H1 (cell line): ENCODE measurements at regions not wholly inside any gene's neighbourhood (a gene's known extent, or its start where the extent isn't known, plus 50 kb on each side); places are given as distances from the start of the nearest gene placed in this dataset.

ENCODE experiments used
- CTCF ChIA-PET: fragments of 300-600 bp; sonication (Branson Sonifier 250); formaldehyde crosslinking; loops from one replicate; lab custom pipeline; 2021; ENCODE audit not compliant: partially characterized antibody; lab: Charles Lee
- POLR2A ChIA-PET: fragments of 300-600 bp; sonication (Branson Sonifier 250); formaldehyde crosslinking; loops from one replicate; lab custom pipeline; 2021; ENCODE audit warnings: inconsistent platforms; ENCODE audit not compliant: partially characterized antibody; lab: Charles Lee
- DNase-seq, 2 experiments: peaks; one replicate each; pipeline versions ENCODE4 v3.0.0 to v3.0.0-alpha.2; 2010 to 2022; ENCODE audit warnings: low spot score in 2 of 2, low read depth in 1 of 2, mixed read lengths in 1 of 2
- FAIRE-seq: peaks from 2 replicates; lab custom pipeline; 2011; peaks lifted over from hg19 to GRCh38; lab: Jason Lieb, UNC
- H2AFZ ChIP-seq: 2 replicates; pipeline ENCODE4 v1.8.1; 2012; ENCODE audit warnings: low read length, inconsistent platforms
- H2AK5ac ChIP-seq: 2 replicates; pipeline ENCODE4 v1.6.1; 2013; ENCODE audit warnings: low read depth, low read length
- H2BK120ac ChIP-seq: replicated peaks from 2 replicates; pipeline ENCODE3; 2013; ENCODE audit warnings: low read depth, low read length, inconsistent platforms
- H2BK12ac ChIP-seq: 2 replicates; pipeline ENCODE4 v1.6.1; 2013; ENCODE audit warnings: low read depth, low read length
- H2BK15ac ChIP-seq: 2 replicates; pipeline ENCODE4 v1.6.1; 2013; ENCODE audit warnings: low read length
- H2BK20ac ChIP-seq: 2 replicates; pipeline ENCODE4 v1.6.1; 2013; ENCODE audit warnings: low read length
- H2BK5ac ChIP-seq: 2 replicates; pipeline ENCODE4 v1.6.1; 2013; ENCODE audit warnings: low read depth, low read length
- H3K14ac ChIP-seq: 2 replicates; pipeline ENCODE4 v1.6.1; 2013; ENCODE audit warnings: inconsistent platforms; ENCODE audit not compliant: insufficient read length
- H3K18ac ChIP-seq: 2 replicates; pipeline ENCODE4 v1.6.1; 2013; ENCODE audit warnings: low read length; ENCODE audit errors: extremely low read depth
- H3K23ac ChIP-seq: 2 replicates; pipeline ENCODE4 v1.6.1; 2013; ENCODE audit warnings: inconsistent platforms; ENCODE audit not compliant: insufficient read length
- H3K23me2 ChIP-seq: 2 replicates; pipeline ENCODE4 v1.6.1; 2013; ENCODE audit warnings: low read depth, low read length
- H3K27ac ChIP-seq: 2 replicates; pipeline ENCODE4 v1.6.1; 2011; ENCODE audit warnings: low read depth, low read length, inconsistent platforms
- H3K27me3 ChIP-seq, 4 experiments: replicated peaks in 1 of 4; 1 replicate in 1 of 4; 2 replicates in 3 of 4; pipeline versions ENCODE4 v1.6.1 to v1.8.1; 2011 to 2013; ENCODE audit warnings: low read length in 3 of 4, mild to moderate bottlenecking in 3 of 4, inconsistent platforms in 2 of 4, mixed read lengths in 2 of 4, moderate library complexity in 1 of 4; ENCODE audit not compliant: control insufficient read depth in 3 of 4, insufficient read depth in 3 of 4; ENCODE audit errors: extremely low read depth in 1 of 4
- H3K36me3 ChIP-seq, 4 experiments: 2 replicates each; pipeline versions ENCODE4 v1.6.1 to v1.8.1; 2011 to 2013; ENCODE audit warnings: mild to moderate bottlenecking in 4 of 4, low read length in 3 of 4, moderate library complexity in 2 of 4, control low read depth in 1 of 4, inconsistent platforms in 1 of 4; ENCODE audit not compliant: insufficient read depth in 4 of 4, control insufficient read depth in 2 of 4
- H3K4ac ChIP-seq: replicated peaks from 2 replicates; pipeline ENCODE3; 2013; ENCODE audit warnings: low read length, low read depth, mixed read lengths, inconsistent platforms; ENCODE audit not compliant: insufficient read length
- H3K4me1 ChIP-seq, 4 experiments: replicated peaks in 1 of 4; 1 replicate in 1 of 4; 2 replicates in 3 of 4; pipeline versions ENCODE4 v1.6.1 to v1.8.1; 2011 to 2013; ENCODE audit warnings: low read length in 3 of 4, inconsistent platforms in 2 of 4, mixed read lengths in 1 of 4; ENCODE audit not compliant: insufficient read depth in 4 of 4, control insufficient read depth in 3 of 4
- H3K4me2 ChIP-seq, 2 experiments: 2 replicates each; pipeline versions ENCODE4 v1.6.1 to v1.8.1; 2011 to 2013; ENCODE audit warnings: low read depth in 2 of 2, low read length in 2 of 2, control low read depth in 1 of 2, inconsistent platforms in 1 of 2, mild to moderate bottlenecking in 1 of 2; ENCODE audit not compliant: insufficient read depth in 1 of 2
- H3K4me3 ChIP-seq, 4 experiments: fragments of 200-600, 300-600 bp in 1 of 4; sonication (generic), shearing (Covaris generic), sonication (Bioruptor Twin) in 1 of 4; 2 replicates each; pipeline versions ENCODE4 v1.5.1 to v1.8.1; 2011 to 2016; ENCODE audit warnings: low read length in 4 of 4, low read depth in 3 of 4, control low read depth in 2 of 4, inconsistent platforms in 2 of 4, mild to moderate bottlenecking in 2 of 4, mixed read lengths in 1 of 4, moderate library complexity in 1 of 4; ENCODE audit not compliant: insufficient read depth in 2 of 4; ENCODE audit errors: extremely low read depth in 1 of 4
- H3K56ac ChIP-seq: replicated peaks from 2 replicates; pipeline ENCODE3; 2013; ENCODE audit warnings: low read depth, mild to moderate bottlenecking, mixed read lengths, low read length, inconsistent platforms; ENCODE audit not compliant: insufficient read length
- H3K79me1 ChIP-seq: 2 replicates; pipeline ENCODE4 v1.6.1; 2013; ENCODE audit warnings: low read depth, low read length, control low read depth
- H3K79me2 ChIP-seq, 2 experiments: 2 replicates each; pipeline versions ENCODE4 v1.6.1 to v1.8.1; 2012 to 2013; ENCODE audit warnings: low read length in 2 of 2, mild to moderate bottlenecking in 2 of 2, inconsistent platforms in 1 of 2; ENCODE audit not compliant: insufficient read depth in 2 of 2, control insufficient read depth in 1 of 2
- H3K9ac ChIP-seq, 4 experiments: replicated peaks in 1 of 4; 1 replicate in 1 of 4; 2 replicates in 3 of 4; pipeline versions ENCODE4 v1.6.1 to v1.8.1; 2011 to 2013; ENCODE audit warnings: low read depth in 3 of 4, low read length in 3 of 4, control low read depth in 2 of 4, mild to moderate bottlenecking in 2 of 4, moderate library complexity in 2 of 4, inconsistent platforms in 1 of 4; ENCODE audit errors: extremely low read depth in 1 of 4
- H3K9me3 ChIP-seq, 2 experiments: 2 replicates each; pipeline versions ENCODE4 v1.6.1 to v1.8.1; 2012 to 2013; ENCODE audit warnings: mild to moderate bottlenecking in 2 of 2, moderate library complexity in 2 of 2, control low read depth in 1 of 2, inconsistent platforms in 1 of 2, low read depth in 1 of 2, low read length in 1 of 2, mixed read lengths in 1 of 2; ENCODE audit not compliant: insufficient read depth in 2 of 2
- H4K20me1 ChIP-seq, 2 experiments: replicated peaks in 1 of 2; 2 replicates each; pipeline versions ENCODE3 to v1.8.1; 2011 to 2013; ENCODE audit warnings: inconsistent platforms in 2 of 2, low read length in 2 of 2, mild to moderate bottlenecking in 1 of 2; ENCODE audit not compliant: insufficient read depth in 2 of 2, control insufficient read depth in 1 of 2
- H4K5ac ChIP-seq: 2 replicates; pipeline ENCODE4 v1.6.1; 2013; ENCODE audit warnings: low read length, low read depth, mixed read lengths, inconsistent platforms; ENCODE audit not compliant: insufficient read length
- H4K8ac ChIP-seq: 2 replicates; pipeline ENCODE4 v1.8.0; 2013; ENCODE audit warnings: mild to moderate bottlenecking, moderate library complexity, low read length, inconsistent platforms; ENCODE audit not compliant: insufficient read depth; ENCODE audit errors: extremely low read depth
- H4K91ac ChIP-seq: replicated peaks from 2 replicates; pipeline ENCODE3; 2013; ENCODE audit warnings: low read length, mixed read lengths, inconsistent platforms; ENCODE audit not compliant: insufficient read length
- BACH1 ChIP-seq: IDR thresholded peaks from 2 replicates; pipeline ENCODE4 v1.6.1; 2012; ENCODE audit warnings: low read length, improper control_type of control experiment
- KDM5A ChIP-seq: fragments of 200-600 bp; IDR thresholded peaks from 2 replicates; pipeline ENCODE4 v1.7.1; 2012; ENCODE audit warnings: mild to moderate bottlenecking, low read length, inconsistent platforms, mixed read lengths
- RBBP5 ChIP-seq: IDR thresholded peaks from 2 replicates; pipeline ENCODE4 v1.7.1; 2012; ENCODE audit warnings: low read depth, mild to moderate bottlenecking, inconsistent platforms, low read length, moderate library complexity, borderline replicate concordance
- SP1 ChIP-seq: IDR thresholded peaks from 2 replicates; pipeline ENCODE4 v1.6.1; 2011; ENCODE audit warnings: low read depth, low read length
- WGBS, 2 experiments: shearing (Covaris generic) in 1 of 2; methylation state at CpG; one replicate each; pipeline versions ENCODE4 v1.1.6 to v1.1.7; 2013 to 2015; ENCODE audit warnings: low lambda C conversion rate in 2 of 2, mixed read lengths in 2 of 2, inconsistent platforms in 1 of 2, low coverage in 1 of 2, missing lambda C conversion rate in 1 of 2; ENCODE audit not compliant: insufficient replicate concordance in 2 of 2, insufficient coverage in 1 of 2, insufficient read length in 1 of 2; ENCODE audit errors: extremely low coverage in 1 of 2, missing lambda C conversion rate in 1 of 2; 5-methylcytosine and 5-hydroxymethylcytosine counted together
- TF ChIP-seq, protein P1 (sequence below): IDR thresholded peaks from 2 replicates; pipeline ENCODE4 v1.6.1; 2012; ENCODE audit warnings: inconsistent platforms
- TF ChIP-seq, protein P2 (sequence below), 3 experiments: IDR thresholded peaks; 1 replicate in 2 of 3; 2 replicates in 1 of 3; pipeline versions ENCODE4 v1.5.1 to v1.6.1; 2011; ENCODE audit warnings: low read length in 3 of 3, mild to moderate bottlenecking in 3 of 3, inconsistent platforms in 2 of 3, low read depth in 1 of 3, moderate library complexity in 1 of 3; ENCODE audit not compliant: insufficient read depth in 1 of 3; ENCODE audit errors: control extremely low read depth in 1 of 3

DNA sequence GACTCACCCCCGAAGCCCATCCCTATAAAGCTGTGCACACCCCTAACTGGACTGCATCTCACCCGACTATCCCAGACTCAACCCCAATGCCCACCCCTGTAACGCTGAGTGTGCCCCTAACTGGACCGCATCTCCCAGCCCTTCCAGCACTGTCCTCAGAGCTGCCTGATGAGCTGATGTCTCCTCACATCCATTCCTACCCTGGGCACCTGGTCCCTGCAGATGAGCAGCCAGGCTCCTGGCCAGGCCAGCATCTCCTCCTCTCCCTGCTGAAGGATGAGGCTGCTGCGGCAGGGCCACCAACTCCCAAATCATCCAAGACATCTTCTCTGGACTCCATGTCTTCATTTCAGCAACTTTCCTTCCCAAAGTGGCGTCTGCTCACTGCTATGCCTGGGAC lies 332.1 kb downstream of the CTTN start:
- POLR2A ChIA-PET, result no interaction called here
- H3K9me3 ChIP-seq, result no peaks in the 10 kb centered on the region
- TF ChIP-seq BACH1, result no peak
- no peak for TF ChIP-seq KDM5A
- TF ChIP-seq, protein P1, sequence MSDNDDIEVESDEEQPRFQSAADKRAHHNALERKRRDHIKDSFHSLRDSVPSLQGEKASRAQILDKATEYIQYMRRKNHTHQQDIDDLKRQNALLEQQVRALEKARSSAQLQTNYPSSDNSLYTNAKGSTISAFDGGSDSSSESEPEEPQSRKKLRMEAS, result no peak
- TF ChIP-seq, protein P2, sequence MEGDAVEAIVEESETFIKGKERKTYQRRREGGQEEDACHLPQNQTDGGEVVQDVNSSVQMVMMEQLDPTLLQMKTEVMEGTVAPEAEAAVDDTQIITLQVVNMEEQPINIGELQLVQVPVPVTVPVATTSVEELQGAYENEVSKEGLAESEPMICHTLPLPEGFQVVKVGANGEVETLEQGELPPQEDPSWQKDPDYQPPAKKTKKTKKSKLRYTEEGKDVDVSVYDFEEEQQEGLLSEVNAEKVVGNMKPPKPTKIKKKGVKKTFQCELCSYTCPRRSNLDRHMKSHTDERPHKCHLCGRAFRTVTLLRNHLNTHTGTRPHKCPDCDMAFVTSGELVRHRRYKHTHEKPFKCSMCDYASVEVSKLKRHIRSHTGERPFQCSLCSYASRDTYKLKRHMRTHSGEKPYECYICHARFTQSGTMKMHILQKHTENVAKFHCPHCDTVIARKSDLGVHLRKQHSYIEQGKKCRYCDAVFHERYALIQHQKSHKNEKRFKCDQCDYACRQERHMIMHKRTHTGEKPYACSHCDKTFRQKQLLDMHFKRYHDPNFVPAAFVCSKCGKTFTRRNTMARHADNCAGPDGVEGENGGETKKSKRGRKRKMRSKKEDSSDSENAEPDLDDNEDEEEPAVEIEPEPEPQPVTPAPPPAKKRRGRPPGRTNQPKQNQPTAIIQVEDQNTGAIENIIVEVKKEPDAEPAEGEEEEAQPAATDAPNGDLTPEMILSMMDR (IDR thresholded peaks at IDR 0.05; ENCODE audit: control extremely low read depth in 1 of 3, insufficient read depth in 1 of 3, low read depth in 1 of 3, low read length in 3 of 3), result no peak
- no peak for TF ChIP-seq SP1
- no peak for TF ChIP-seq RBBP5

More for the DNA sequence above, 332.1 kb downstream of the CTTN start:
- Histone ChIP-seq H3K36me3 (no peaks in the 10 kb centered on the region), H2BK15ac (no peak overlapping the region), H3K14ac (no peak overlapping the region), H3K23ac (no peak overlapping the region), H2AK5ac (peak overlapping the region; percentile 13; the same call in 1 of the 2 replicates), H2BK5ac (no peak overlapping the region), H3K56ac (no peak overlapping the region), H2BK20ac (no peak overlapping the region), H3K9ac (no peak overlapping the region), H3K27me3 (no peaks in the 10 kb centered on the region; a peak in 1 of 7 replicates), H4K5ac (no peak overlapping the region), H2BK12ac (no peak overlapping the region), H4K20me1 (no peaks in the 10 kb centered on the region), H3K79me1 (no peaks in the 10 kb centered on the region; the same call in 1 of the 2 replicates), H2BK120ac (no peak overlapping the region), H3K23me2 (no peaks in the 10 kb centered on the region; the same call in 1 of the 2 replicates), H2AFZ (no peak overlapping the region), H3K4me3 (no peak overlapping the region), H3K18ac (no peak overlapping the region), H3K4ac (peak overlapping the region; percentile 72), H4K91ac (no peak overlapping the region), H3K79me2 (no peaks in the 10 kb centered on the region), H3K4me2 (no peak overlapping the region), H3K4me1 (peaks cover 0 to 5% (median 1%) of the 10 kb centered on the region in 4 experiments; a peak in 5 of 7 replicates), H3K27ac (no peak overlapping the region), H4K8ac (no peak overlapping the region)
- 82% methylated on average over 6 of the region's 6 CpGs; no CpG with 5 or more reads in 1 of the 2 experiments for whole genome bisulfite sequencing, 2 experiments
- no peak for DNase-seq
- CTCF ChIA-PET, result interaction anchor here (1.0 to 1.2 kb wide), 2 partner anchors 11 to 263 kb away, joined by 3 read pairs; no protein-coding TSS in a partner anchor
- FAIRE-seq, result no peak
